PC-9 (cell line): ENCODE measurements at regions not wholly inside any gene's neighbourhood (a gene's known extent, or its start where the extent isn't known, plus 50 kb on each side); places are given as distances from the start of the nearest gene placed in this dataset.

Experiments
- BruUV-seq: library from RNA; stranded (reverse); fragments of 400-500 nt; replicated peaks from 2 replicates; lab custom pipeline; 2021; lab: Mats Ljungman, UMichigan
- CTCF ChIA-PET: fragments of 300-600 bp; sonication (Branson Sonifier 250); formaldehyde crosslinking; loops from one replicate; lab custom pipeline; 2022; ENCODE audit warnings: antibody characterized with exemption; lab: Charles Lee
- POLR2A ChIA-PET: fragments of 300-600 bp; sonication (Branson Sonifier 250); formaldehyde crosslinking; loops from one replicate; lab custom pipeline; 2022; ENCODE audit warnings: antibody characterized with exemption; ENCODE audit not compliant: unreplicated experiment; lab: Charles Lee
- DNase-seq, 2 experiments: peaks; one replicate each; pipeline versions ENCODE4 v3.0.0 to v3.0.0-alpha.2; 2015 to 2022; ENCODE audit warnings: mixed read lengths in 1 of 2
- H2AFZ ChIP-seq: fragments of 200-600 bp; sonication (generic); 2 replicates; pipeline ENCODE4 v1.8.1; 2017; ENCODE audit warnings: antibody characterized with exemption
- H3F3A ChIP-seq: fragments of 200-600 bp; sonication (generic); 2 replicates; pipeline ENCODE4 v1.8.1; 2017; ENCODE audit warnings: antibody characterized with exemption, mild to moderate bottlenecking, low read depth; ENCODE audit not compliant: insufficient read depth
- H3K27ac ChIP-seq: fragments of 200-600 bp; sonication (generic); 2 replicates; pipeline ENCODE4 v1.6.1; 2016; ENCODE audit warnings: mixed run types
- H3K27me3 ChIP-seq: fragments of 200-600 bp; sonication (generic); 2 replicates; pipeline ENCODE4 v1.6.1; 2016; ENCODE audit warnings: low read depth, mixed run types; ENCODE audit not compliant: insufficient read depth
- H3K36me3 ChIP-seq: fragments of 200-600 bp; sonication (generic); 2 replicates; pipeline ENCODE4 v1.6.1; 2016; ENCODE audit warnings: low read depth, mixed run types
- H3K4me1 ChIP-seq: fragments of 200-600 bp; sonication (generic); replicated peaks from 2 replicates; pipeline ENCODE4 v1.6.1; 2016; ENCODE audit warnings: mixed run types; ENCODE audit not compliant: insufficient read depth
- H3K4me2 ChIP-seq: fragments of 200-600 bp; sonication (generic); 2 replicates; pipeline ENCODE4 v1.6.1; 2017; ENCODE audit warnings: mixed run types
- H3K4me3 ChIP-seq: fragments of 200-600 bp; sonication (generic); 2 replicates; pipeline ENCODE4 v1.6.1; 2016; ENCODE audit warnings: mixed run types
- H3K79me2 ChIP-seq: fragments of 200-600 bp; sonication (generic); 2 replicates; pipeline ENCODE4 v1.6.1; 2017; ENCODE audit warnings: low read depth, mixed run types
- H3K9me2 ChIP-seq: fragments of 200-600 bp; sonication (generic); 2 replicates; pipeline ENCODE4 v1.8.1; 2017; ENCODE audit warnings: mild to moderate bottlenecking; ENCODE audit not compliant: insufficient read depth
- H3K9me3 ChIP-seq: fragments of 200-600 bp; sonication (generic); 2 replicates; pipeline ENCODE4 v1.8.1; 2016; ENCODE audit warnings: low read depth; ENCODE audit not compliant: insufficient read depth
- H4K20me1 ChIP-seq: fragments of 200-600 bp; sonication (generic); 2 replicates; pipeline ENCODE4 v1.8.1; 2017; ENCODE audit not compliant: insufficient read depth
- CTCF ChIP-seq: fragments of 200-600 bp; sonication (generic); conservative IDR thresholded peaks from 2 replicates; pipeline ENCODE4 v1.6.1; 2017; ENCODE audit warnings: mixed run types, antibody characterized with exemption, mild to moderate bottlenecking, moderate library complexity
- EZH2 ChIP-seq: fragments of 200-600 bp; sonication (generic); IDR thresholded peaks from 2 replicates; pipeline ENCODE4 v1.8.0; 2017; ENCODE audit warnings: antibody characterized with exemption, low read depth
- intact Hi-C: fragments of 100-400 bp; cut with micrococcal nuclease; formaldehyde crosslinking; loops from one replicate; pipeline ENCODE4 v1.10.0; 2022; ENCODE audit not compliant: unreplicated experiment

- POLR2A ChIA-PET, result no interaction called here
- no TSS peak for BruUV-seq
These were observed 105.5 kb downstream of the MACIR start for GRCh38 chr5:103364074-103364473.

GRCh38 chr5:103362211-103362610 lies 103.6 kb downstream of the MACIR start:
- intact Hi-C loops, result no loop called here
- no peaks in the 10 kb centered on the region for H3K9me3 ChIP-seq
- H3K27me3 ChIP-seq, result no peaks in the 10 kb centered on the region
- no peak overlapping the region for H3K4me3 ChIP-seq
- no peaks in the 10 kb centered on the region for H3K36me3 ChIP-seq
- no peaks in the 10 kb centered on the region for H3K79me2 ChIP-seq
- 0 out of 2 replicates have a peak, but pooled peaks cover 4% of the 10 kb centered on the region for H3K4me1 ChIP-seq
- H3K9me2 ChIP-seq, result no peaks in the 10 kb centered on the region; the same call in 1 of the 2 replicates
- H2AFZ ChIP-seq, result no peak overlapping the region
- CTCF ChIA-PET, result interaction anchor here (0.5 kb wide), 1 partner anchor 608 kb away, joined by 8 read pairs; no protein-coding TSS in a partner anchor
- H4K20me1 ChIP-seq, result no peaks in the 10 kb centered on the region
- POLR2A ChIA-PET, result no interaction called here
- H3K4me2 ChIP-seq, result no peak overlapping the region
- BruUV-seq, result no TSS peak
- DNase-seq, result no peak
- H3K27ac ChIP-seq, result no peak overlapping the region
- H3F3A ChIP-seq, result no peaks in the 10 kb centered on the region
- TF ChIP-seq EZH2 (no peak), CTCF (no peak)

More at GRCh38 chr5:103364074-103364473, 105.5 kb downstream of the MACIR start:
- Histone ChIP-seq H3K79me2 (no peaks in the 10 kb centered on the region), H3K27ac (no peak overlapping the region), H4K20me1 (no peaks in the 10 kb centered on the region), H2AFZ (no peak overlapping the region), H3K9me3 (0 out of 2 replicates have a peak, but pooled peaks cover 3% of the 10 kb centered on the region), H3K4me2 (no peak overlapping the region), H3K4me3 (no peak overlapping the region), H3K4me1 (0 out of 2 replicates have a peak, but pooled peaks cover 4% of the 10 kb centered on the region), H3K9me2 (no peaks in the 10 kb centered on the region), H3K27me3 (no peaks in the 10 kb centered on the region), H3F3A (no peaks in the 10 kb centered on the region), H3K36me3 (no peaks in the 10 kb centered on the region)
- intact Hi-C loops, result no loop called here
- peak in 1 of 2 experiments; percentile 38 for DNase-seq
- TF ChIP-seq CTCF, result no peak
- no peak for TF ChIP-seq EZH2
- CTCF ChIA-PET, result no interaction called here

- BruUV-seq, result no TSS peak
- CTCF ChIA-PET, result no interaction called here
These were observed 101.9 kb downstream of the MACIR start for GRCh38 chr5:103360475-103360874.

More at GRCh38 chr5:103360475-103360874, 101.9 kb downstream of the MACIR start:
- POLR2A ChIA-PET, result no interaction called here
- Histone ChIP-seq H3K9me2 (no peaks in the 10 kb centered on the region; the same call in 1 of the 2 replicates), H3K4me3 (no peak overlapping the region), H2AFZ (no peak overlapping the region), H3K4me2 (no peak overlapping the region), H3K27me3 (no peaks in the 10 kb centered on the region), H3K4me1 (0 out of 2 replicates have a peak, but pooled peaks cover 4% of the 10 kb centered on the region), H3K9me3 (no peaks in the 10 kb centered on the region), H3F3A (no peaks in the 10 kb centered on the region), H3K36me3 (no peaks in the 10 kb centered on the region), H3K79me2 (no peaks in the 10 kb centered on the region), H3K27ac (no peak overlapping the region), H4K20me1 (no peaks in the 10 kb centered on the region)
- intact Hi-C loops, result no loop called here
- TF ChIP-seq CTCF (no peak), EZH2 (no peak)
- DNase-seq, result no peak
